ENCODE measurements at regions not wholly inside any gene's neighbourhood (a gene's known extent, or its start where the extent isn't known, plus 50 kb on each side); places are given as distances from the start of the nearest gene placed in this dataset.
A peak's percentile ranks its signal among the peaks of the same experiment; 100 is the strongest.

DNA sequence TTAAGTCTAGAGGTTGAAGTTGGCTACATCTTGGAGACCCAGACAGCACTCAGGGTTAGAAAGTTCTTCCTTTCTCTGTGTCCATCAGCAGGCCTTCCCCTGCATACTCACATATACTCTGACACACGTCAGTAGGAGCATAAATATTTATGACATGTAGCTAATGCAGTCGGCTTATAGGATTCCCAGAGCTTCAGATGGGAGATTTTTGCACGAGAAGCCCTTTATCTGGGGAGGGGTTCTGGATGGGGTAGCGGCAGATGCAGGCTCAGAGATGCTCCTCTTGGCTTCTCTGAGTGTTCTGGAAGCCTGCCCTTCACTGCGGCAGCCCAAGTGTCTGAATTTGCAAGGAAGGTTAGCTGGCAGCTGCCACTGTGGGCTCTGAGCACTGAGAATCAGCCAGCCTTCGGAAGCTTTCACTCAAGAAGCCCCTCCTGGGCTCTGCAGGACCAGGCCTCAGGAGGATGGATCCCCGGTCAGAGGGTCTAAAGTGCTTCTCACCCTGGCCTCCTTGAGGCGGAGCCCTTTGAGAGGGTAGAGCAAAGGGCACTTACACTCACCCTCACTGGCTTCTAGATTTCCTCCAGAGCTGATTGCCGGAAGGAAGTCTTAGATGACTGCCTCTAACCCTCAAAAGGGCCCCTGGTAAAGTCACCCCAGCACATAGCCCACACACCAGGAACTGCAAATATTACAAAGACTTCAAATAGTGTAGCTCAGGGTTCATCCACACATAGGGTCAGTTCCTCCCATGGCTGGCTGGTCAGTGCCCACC lies 68.1 kb upstream of the NFASC start:
- TF ChIP-seq, protein P1, sequence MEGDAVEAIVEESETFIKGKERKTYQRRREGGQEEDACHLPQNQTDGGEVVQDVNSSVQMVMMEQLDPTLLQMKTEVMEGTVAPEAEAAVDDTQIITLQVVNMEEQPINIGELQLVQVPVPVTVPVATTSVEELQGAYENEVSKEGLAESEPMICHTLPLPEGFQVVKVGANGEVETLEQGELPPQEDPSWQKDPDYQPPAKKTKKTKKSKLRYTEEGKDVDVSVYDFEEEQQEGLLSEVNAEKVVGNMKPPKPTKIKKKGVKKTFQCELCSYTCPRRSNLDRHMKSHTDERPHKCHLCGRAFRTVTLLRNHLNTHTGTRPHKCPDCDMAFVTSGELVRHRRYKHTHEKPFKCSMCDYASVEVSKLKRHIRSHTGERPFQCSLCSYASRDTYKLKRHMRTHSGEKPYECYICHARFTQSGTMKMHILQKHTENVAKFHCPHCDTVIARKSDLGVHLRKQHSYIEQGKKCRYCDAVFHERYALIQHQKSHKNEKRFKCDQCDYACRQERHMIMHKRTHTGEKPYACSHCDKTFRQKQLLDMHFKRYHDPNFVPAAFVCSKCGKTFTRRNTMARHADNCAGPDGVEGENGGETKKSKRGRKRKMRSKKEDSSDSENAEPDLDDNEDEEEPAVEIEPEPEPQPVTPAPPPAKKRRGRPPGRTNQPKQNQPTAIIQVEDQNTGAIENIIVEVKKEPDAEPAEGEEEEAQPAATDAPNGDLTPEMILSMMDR (IDR thresholded peaks at IDR 0.05; ENCODE audit: insufficient read depth, low read length) = no peak
- DNase-seq (ENCODE audit: low read depth) = no peak
- no peak overlapping the region for H3K4me3 ChIP-seq (ENCODE audit: low read depth, low read length)

DNA sequence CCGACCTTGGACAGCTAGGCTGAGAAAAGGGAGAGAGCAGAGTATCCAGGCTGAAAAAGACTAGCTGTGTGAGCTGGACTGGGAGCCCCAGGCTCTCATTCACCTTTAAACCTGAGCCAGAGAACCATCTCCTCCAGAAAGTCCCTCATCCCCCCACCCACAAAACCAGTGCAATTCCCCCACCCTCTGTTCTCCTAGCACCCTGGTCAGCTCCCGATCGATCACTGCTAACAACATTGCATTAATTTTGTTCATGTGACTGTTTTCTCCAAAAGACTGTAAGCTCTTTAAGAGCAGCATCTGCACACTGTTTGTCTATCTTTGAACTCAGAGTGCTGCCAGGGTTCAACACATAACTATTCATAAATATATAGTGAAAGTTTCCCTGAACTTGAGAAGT lies 67.1 kb upstream of the NFASC start:
- H3K4me3 ChIP-seq (ENCODE audit: low read depth, low read length) = no peak overlapping the region
- TF ChIP-seq, protein P1 (IDR thresholded peaks at IDR 0.05; ENCODE audit: insufficient read depth, low read length) = no peak
- no peak for DNase-seq (ENCODE audit: low read depth)

DNA sequence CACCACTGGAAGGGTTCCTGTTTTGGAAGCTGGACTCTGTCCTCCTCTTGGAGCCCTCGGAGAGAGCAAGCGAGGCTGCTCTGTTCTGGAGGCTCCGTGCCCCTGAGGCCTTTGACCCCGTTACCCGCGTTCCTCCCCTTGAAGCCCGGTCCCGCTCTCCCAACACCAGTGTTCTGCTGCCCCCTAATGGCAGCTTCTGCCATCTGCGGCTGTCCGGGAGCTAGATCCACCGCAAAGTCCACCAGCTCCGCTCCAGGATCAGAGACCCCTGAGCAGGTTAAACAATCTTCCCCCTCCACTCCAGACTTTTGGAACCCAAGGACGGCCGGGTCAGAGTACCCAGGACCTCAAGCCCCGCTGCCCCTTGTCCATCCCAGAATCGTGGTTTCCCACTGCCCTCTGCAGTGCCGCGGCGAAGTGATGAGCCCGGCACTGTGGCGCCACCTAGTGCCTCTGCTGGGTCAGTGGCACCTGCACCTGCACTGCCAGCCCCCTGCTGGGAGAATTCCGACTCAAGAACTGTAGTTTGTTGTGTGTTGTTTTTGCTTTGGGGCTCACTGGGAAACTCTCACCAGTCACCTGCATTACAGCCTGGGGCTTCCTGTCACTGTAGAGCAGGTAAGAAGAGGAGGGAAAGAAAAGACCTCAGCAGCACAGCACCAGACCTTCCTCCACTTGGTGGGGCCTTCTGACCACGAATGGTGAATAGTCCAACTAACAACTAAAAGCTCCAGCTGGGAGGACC lies 63.5 kb upstream of the NFASC start:
- peak overlapping the region; percentile 69 for H3K4me3 ChIP-seq (ENCODE audit: low read depth, low read length)
- TF ChIP-seq, protein P1 (IDR thresholded peaks at IDR 0.05; ENCODE audit: insufficient read depth, low read length) = peak; percentile 97
- DNase-seq (ENCODE audit: low read depth) = peak; percentile 77

DNA sequence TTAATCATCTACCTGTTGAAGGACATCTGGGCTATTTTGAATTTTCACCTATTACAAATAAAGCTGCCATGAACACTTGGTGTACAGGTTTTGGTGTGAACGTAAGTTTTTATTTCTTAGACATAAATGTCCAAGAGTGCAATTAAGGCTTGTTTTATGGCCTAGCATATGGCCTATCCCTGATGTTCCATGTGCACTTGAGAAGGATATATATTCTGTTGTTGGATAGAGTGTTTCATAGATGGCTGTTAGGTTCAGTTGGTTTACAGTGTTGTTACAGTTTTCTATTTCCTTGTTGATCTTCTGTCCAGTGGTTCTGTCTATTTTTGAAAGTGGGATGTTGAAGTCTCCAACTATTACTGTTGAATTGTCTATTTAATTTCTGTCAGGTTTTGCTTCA lies 61.2 kb upstream of the NFASC start:
- H3K4me3 ChIP-seq (ENCODE audit: low read depth, low read length) = no peak overlapping the region
- TF ChIP-seq, protein P1 (IDR thresholded peaks at IDR 0.05; ENCODE audit: insufficient read depth, low read length) = no peak
- no peak for DNase-seq (ENCODE audit: low read depth)

DNA sequence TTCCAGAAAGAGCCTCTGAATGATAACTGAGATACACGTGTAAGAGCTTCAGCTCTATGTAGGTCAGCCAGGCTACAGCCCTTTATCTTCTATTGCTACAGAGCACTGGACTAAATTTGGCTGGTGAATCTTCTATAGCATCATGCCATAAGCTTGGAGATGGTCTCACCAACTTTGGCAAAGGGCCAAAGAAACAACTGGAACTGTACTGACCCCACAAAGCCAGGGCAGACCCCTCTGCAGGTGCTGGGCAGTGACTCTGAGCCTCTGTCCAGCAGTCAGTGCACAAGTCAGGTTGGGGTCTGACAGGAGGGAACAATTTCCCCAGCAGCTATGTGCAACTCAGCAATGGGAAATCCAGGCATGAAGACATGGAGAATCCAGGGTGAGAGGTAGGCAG lies 57.8 kb upstream of the NFASC start:
- TF ChIP-seq, protein P1 (IDR thresholded peaks at IDR 0.05; ENCODE audit: insufficient read depth, low read length) = no peak
- no peak overlapping the region for H3K4me3 ChIP-seq (ENCODE audit: low read depth, low read length)

DNA sequence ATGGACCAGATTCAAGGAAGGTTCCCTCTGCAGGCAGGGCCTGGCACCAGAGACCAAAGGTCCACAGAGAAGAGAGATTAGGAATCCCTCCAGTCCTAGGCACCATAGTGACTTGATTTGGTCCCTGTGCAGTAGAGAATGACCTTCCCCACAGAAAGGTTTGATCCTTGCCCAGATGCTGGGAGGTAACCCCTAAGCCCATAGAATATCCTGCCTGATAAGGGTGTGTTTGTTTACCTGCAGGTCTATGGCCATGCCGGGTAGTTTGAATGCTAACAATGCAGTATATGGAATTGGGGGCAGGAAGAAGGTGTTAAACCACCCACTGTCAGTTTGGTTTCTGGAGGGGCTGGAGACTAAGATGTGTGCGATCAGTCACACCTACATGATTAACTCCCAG lies 57.1 kb upstream of the NFASC start:
- TF ChIP-seq, protein P1 (IDR thresholded peaks at IDR 0.05; ENCODE audit: insufficient read depth, low read length) = no peak
- H3K4me3 ChIP-seq (ENCODE audit: low read depth, low read length) = no peak overlapping the region
- DNase-seq (ENCODE audit: low read depth) = no peak

More for the DNA sequence above, 57.8 kb upstream of the NFASC start:
- DNase-seq (ENCODE audit: low read depth) = no peak
